A204.1 (cell line): ENCODE measurements at regions not wholly inside any gene's neighbourhood (a gene's known extent, or its start where the extent isn't known, plus 50 kb on each side); places are given as distances from the start of the nearest gene placed in this dataset.
"Not testable (repeated sequence)": the region's sequence is repeated elsewhere in the genome, so short reads cannot be mapped to it uniquely, and the experiment has no call there.

Experiments used
- FAIRE-seq: peaks from 2 replicates; lab custom pipeline; 2012; peaks lifted over from hg19 to GRCh38; lab: Jason Lieb, UNC

DNA sequence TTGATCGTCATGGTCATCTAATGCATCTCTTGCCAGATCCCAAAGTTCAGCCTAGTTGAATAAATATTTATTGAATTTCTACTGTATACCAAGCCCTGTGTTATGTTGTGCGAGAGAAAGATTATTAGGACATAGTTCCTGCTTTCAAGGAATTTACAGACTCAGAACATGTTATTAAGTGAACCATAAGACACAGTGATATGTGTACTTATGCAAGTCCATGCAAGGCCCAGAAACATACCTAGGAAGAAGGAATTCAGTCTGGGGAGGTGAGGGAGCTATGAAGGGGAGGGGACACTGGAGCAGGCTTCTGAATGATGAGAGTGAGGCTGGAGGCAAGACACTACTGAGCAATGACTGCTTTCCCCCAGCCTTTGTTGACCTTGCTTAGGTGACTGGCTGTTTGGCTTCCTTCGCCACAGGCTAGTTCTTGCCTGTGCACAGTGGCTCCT lies 81.4 kb downstream of the ACAA2 start:
- FAIRE-seq: no peak

DNA sequence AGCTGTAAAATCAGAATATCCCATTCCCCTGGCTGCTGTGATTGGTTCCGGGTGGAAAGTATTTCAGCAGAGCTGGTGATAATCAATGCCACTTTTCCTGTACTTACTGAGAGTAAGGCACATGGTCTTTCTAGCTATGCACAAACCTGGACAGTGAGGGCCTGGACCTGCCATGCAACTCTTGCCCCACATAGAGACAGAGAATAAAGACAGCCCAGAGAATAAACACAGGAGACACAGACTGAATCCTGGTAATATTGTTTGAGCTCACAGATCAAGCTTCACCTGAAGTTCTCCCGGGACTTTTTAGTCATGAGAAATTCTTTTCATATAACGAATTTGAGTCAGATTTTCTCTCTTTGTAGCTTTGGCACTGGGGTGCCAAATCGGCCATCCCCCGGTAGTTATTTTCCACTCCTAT lies 81.9 kb downstream of the ACAA2 start:
- no peak for FAIRE-seq

DNA sequence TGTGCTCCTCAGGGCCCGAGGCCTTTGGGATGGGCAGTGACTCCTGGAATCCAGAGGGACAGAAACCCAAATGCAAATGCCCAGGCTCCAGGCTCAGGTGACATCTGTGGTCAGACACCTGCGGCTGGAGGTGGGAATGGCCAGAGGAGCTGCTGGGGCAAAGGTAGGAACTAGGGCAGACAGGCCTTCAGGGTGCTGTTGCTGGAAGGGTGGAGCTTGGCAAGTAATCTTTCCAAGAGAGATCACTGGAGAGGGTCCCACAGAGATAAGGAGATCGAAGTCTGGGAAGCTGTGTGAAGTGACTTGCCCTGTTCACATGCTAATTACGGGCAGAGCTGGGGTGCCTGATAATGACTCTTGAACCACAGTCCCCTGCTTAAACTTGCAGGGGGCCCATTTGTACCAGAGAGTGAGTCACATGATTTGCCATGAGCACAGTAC lies 82.4 kb downstream of the ACAA2 start:
- no peak for FAIRE-seq

DNA sequence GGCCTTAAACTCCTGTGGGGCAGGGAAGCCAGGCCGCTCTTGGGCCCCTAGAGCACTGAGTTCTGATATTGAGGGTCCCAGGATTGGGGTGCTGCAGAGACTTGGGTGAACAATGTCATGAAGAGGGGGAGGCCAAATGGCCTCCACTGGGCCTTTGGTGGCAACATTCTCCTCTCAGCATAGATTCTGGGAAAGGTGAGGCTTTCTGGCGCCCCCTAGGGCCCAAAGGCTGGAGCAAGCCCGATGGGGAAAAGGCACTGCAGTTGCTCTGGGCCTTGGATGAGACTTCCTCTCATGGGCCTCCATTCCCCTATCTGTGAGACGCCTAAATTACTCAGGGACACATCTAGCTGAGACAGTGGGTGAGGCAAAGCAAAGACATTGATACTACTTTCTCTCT lies 84.8 kb downstream of the ACAA2 start:
- no peak for FAIRE-seq

DNA sequence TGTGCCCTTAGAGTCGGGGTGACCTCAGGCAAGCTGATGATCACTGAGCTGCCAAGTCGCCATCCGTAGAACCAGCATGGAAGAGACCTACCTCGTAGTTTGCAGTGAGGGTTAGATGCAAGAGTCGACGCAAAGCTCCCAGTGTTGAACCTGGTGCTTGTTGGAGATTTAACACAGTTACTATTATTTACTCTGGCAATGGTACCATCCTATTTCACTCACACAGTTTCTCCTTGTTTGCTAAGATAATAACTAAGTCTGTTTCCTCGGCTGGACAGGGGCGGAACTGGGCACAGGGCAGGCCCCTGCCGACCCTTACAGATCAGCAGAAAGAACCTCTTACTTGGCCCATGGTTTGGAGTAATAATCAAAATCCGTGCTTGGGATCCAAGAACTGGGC lies 85.5 kb downstream of the ACAA2 start:
- FAIRE-seq: no peak

DNA sequence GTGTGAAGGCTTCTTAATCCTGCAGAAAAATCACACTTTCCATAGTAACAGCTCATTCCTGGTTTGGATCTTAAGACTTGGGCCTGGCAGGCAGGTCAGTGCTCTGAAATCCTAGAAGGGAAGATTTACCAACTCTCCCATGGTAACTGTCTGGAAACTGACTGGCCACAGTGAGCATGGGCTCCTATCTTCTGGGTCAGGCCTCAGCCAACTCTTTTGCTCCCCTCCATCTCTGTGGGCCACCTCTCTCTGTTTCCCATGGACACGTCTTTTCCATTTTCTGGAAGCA lies 86.7 kb downstream of the ACAA2 start:
- FAIRE-seq: no peak

DNA sequence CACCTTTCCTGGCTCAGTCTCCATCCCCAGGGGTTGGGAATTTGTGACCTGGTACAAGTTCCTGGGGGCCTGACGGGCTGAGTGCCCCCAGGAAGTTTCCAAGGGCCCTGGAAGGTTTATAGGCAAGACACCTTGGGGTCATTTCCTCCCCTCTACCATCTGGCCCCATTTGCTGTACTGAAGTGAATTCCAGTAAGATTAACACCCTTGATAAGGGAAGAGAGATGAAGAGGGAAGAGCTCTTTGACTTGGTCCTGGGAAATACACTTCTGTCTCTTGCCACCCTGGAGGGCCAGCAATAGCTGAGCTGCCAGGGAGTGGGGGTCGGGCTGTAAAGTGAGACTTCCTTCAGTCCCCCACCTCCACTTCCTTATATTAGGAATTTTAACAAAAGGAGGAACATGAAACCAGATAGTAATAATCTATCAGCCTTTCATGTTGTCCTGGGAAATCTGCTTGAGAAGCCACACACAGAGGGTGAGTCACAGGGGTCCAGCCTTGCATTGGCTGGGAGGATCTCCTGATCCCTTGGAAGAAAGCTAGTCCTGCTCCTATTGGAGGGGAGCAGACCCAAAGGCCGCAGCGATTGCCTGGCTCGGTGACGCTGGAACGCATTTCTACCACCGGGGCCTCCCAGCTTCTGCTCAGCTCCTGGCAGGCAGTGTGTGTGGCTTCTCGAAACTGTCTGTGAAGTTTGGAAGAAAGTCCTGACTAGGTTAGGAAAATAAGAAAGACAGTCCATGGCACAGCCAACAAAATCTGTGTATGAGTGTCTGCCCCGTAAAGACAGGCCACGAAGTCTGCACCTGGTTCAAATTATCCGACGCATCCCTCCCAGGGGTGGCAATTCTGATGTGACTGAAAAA lies 87.3 kb downstream of the ACAA2 start:
- FAIRE-seq: no peak

DNA sequence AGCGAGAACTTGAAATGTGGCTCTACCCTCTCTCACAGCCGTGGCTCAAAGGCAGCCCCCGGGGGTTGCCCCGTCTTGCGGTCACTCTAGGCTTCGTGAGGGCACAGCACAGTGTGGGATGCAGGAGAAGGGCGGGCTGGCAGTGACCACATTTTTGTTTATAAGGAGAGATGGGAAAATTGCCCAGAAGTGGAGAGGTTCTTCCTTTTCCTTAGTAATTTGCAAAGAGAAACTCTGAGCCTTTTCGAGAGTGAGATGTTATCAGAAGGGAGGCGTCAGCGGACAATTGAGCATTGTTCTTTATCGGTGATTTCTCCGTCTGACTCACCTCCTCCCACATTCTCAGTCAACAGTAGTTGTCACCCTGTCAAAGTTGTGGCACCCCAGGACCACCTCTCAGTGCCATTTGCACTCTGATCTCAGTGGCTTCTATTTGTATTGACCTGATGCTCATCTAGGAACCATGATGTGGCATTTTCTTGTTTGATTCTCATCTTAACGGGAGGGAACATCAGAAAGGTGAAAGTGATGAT lies 89.6 kb downstream of the ACAA2 start:
- FAIRE-seq: no peak

DNA sequence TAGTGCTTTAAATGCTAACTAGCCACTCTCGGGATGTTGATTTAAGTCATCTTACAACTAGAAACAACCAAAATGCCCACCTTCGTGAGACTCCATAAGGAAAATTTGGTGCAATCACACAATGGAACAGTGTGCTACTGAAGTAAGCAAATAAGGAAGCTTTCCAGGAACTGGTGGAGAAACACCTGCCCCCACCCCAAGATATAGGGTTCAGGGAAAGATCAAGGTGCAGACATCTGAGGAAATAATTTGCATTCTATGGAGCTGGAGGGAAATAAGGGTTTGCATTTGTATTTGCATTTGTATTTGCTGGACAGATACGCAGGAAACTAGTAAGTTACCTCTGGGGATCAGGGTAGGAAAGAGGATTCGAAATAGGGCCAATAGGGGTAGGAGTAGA lies 90.9 kb downstream of the ACAA2 start:
- no peak for FAIRE-seq

DNA sequence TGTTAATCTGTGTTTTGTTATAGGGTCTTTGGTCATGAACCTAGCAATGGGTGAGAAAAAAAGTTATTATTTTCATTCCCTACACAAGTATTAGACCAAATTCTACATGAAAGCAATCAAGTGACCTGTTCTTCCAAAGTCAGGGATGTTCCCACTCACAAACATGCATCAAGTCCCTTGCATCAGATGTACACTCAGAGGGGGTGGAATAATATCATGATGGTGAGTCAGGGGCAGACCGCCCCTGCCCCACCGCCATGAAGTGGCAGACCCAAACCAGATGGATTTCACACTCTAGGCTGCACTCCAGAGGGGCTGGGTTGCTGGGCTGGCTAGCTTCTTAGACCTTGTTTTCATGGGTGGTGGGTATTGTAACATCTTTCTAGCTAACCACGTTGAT lies 91.4 kb downstream of the ACAA2 start:
- no peak for FAIRE-seq

DNA sequence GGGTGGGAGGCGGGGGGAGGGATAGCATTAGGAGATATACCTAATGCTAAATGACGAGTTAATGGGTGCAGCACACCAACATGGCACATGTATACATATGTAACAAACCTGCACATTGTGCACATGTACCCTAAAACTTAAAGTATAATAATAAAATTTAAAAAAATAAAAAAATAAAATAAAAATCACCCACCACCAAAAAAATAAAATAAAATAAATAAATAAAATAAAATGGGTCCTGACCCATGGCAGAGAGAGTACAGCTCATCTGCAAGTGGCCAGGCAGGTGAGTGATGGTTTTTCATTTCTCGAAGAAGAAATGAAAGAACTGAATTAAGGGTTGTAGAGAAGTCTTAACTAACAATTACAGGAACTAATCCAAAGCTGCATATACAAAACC lies 92.4 kb downstream of the ACAA2 start:
- not testable (repeated sequence) for FAIRE-seq

DNA sequence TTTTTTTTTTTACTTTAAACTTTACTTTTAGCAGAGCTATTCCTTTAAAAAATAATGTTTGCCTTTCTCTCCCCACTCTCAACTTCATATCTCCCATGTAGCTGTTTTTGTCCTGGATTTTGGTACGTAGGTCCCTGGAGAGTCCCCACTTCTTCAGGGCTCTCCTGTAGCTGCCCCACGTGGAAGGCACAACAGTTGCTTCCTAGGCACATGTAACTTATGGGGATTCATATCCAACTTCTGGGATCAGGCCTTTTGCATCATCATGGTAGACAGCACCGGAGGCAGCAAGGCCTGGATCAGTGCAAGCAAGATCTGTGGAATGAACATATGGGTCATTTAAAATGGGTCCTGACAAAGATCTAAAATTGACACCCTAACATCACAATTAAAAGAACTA lies 95.7 kb downstream of the ACAA2 start:
- FAIRE-seq: no peak

DNA sequence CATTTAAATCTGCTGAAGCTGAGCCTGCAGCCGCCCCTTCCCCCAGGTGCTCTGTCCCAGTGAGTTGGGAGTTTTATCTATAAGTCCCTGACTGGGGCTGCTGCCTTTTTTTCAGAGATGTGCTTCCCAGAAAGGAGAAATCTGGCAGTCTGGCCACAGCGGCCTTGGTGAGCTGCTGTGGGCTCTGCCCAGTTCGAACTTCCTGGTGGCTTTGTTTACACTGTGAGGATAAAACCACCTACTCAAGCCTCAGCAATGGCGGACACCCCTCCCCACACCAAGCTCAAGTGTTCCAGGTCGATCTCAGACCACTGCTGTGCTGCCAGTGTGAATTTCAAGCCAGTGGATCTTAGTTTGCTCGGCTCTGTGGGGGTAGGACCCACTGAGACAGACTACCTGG lies 97.3 kb downstream of the ACAA2 start:
- FAIRE-seq: no peak

DNA sequence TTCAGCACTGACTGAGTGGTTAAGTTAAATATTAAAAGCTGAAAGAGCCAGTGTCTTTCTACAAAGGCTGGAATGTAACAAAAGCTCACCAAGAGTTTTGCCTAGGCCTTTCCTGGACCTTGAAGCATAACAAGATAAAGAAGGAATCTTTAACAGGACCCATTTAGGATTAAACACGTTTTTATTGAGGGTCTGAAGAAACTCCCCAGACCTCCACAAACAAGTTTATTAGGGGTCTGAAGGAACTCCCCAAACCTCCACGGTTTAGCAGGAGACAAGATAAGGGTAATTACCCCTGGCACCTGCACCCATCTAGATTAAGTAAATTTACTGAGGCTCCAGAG lies 104.0 kb downstream of the ACAA2 start:
- no peak for FAIRE-seq

DNA sequence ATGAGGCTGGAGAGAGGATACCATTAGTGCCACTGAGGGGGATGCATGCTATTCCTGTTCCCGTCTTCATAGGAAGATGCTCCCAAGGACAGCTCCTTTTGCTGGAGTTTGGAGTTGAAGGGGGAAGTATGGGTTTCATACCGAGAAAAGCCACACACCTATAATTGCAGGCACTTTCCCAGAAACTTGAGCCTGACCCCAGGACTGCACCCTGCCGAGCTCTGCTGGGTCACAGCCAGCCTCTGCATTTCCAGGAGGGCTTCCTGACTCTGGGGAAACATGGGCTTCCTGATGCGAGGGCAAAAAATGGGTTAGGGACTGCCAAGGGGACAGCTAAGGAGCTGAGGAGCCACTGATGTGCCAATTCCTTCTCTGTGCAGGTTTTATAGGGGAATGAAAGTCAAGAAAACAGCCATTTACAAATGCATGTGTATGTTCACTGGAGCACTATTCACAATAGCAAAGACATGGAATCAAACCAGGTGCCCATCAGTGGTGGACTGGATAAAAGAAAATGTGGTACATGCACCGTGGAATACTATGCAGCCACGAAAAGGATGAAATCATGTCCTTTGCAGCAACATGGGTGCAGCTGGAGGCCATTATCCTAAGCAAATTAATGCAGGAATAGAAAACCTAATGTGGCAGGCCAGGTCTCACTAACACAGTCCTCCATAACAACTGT lies 104.5 kb downstream of the ACAA2 start:
- FAIRE-seq: no peak

DNA sequence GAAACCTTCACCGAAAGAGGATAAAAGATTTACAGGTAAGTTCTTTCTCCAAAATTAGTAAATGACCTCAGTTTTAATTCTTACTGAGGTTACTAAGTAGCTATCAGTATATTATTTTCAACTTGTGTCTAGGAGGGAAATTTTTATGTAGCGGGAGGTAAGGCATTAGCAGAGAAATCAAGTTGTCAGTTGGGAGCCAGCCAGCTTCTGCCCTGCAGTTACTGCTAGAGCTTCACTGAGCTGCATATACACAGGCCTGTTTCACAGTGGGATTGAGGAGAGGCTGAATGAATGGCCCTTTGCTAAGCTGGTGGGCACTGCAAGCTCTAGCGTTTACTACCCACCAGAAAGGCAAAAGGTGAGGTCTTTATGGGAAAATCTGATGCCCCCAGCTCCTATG lies 105.7 kb downstream of the ACAA2 start:
- no peak for FAIRE-seq

DNA sequence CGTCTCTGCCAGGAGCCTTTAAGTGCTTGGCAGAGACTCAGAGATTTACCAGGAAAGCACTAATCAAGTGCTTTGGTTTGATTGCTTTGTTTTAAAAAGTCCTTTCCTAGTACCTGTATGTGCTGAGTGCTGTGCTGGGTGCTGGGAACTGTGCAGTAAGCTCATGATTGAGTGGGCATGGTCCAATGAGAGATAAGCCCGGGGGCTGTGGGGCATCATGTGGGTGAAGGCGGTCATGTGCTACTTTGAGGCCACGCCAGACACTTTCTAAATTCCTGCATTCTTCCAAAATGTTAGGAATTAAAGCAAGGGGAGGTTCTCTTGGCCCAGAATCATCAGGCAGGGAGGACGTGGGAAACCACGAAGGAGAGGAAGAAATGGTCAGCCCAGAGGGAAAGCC lies 109.0 kb downstream of the ACAA2 start:
- FAIRE-seq: no peak

DNA sequence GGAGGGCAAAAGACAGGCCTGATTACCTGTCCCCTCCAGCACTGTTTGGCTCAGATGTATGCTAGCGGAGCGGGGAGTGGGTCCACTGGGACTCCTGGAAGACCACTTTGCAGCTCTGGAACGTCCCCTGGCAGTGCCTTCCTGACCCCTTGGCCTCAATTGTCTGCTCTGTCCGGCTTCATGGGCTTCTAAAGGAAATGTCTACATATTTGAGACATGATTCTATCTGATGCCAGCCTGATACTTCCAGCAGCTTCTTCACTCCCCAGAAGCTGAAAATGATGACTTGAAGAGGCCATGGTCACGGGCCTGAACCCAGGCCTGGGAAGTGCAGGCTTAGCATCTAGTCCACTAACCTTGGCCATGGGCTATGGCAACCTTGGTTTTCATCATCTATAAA lies 112.1 kb downstream of the ACAA2 start:
- FAIRE-seq: no peak

DNA sequence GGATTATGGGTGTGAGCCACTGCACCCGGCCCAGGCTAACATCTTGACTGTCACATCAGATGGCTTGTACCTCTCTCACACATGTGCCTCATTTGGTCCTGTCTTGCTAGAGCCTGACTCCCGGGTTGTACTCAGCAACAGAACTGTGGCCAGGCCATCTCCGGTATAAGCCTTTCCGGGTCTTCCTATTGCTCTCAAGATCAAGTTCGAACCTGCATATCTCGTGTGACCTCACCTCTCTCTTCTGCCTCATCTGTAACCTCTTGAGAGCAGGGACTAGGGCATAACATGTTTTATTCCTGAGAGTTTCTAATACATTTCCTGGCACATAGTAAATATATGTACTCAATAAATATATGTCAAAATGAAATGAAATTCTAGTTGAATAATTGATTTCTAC lies 114.0 kb downstream of the ACAA2 start:
- FAIRE-seq: no peak

DNA sequence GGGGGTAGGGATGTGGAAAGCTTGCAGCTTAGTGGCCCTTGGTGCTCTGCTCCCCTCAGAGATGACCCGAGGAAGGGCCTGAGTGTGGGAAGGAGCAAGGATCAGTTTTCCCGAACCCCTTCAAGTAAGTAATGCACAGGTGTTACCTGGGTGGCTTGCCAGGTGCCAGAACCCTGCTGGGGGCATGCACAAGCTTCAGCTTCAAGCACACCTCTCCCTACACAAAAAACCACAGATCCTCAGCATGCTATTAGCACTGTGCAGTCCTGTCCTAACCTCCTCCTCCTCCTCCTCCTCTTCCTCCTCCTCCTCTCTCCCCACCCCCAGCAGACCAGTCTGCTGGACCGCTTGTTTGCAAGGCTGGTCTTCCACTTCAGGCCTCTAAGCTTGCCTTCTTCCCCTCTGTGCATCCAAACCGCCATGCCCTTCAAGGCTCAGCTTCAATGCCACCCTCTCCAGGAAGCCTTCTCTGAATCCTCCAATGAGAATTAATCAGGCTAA lies 114.8 kb downstream of the ACAA2 start:
- FAIRE-seq: no peak

DNA sequence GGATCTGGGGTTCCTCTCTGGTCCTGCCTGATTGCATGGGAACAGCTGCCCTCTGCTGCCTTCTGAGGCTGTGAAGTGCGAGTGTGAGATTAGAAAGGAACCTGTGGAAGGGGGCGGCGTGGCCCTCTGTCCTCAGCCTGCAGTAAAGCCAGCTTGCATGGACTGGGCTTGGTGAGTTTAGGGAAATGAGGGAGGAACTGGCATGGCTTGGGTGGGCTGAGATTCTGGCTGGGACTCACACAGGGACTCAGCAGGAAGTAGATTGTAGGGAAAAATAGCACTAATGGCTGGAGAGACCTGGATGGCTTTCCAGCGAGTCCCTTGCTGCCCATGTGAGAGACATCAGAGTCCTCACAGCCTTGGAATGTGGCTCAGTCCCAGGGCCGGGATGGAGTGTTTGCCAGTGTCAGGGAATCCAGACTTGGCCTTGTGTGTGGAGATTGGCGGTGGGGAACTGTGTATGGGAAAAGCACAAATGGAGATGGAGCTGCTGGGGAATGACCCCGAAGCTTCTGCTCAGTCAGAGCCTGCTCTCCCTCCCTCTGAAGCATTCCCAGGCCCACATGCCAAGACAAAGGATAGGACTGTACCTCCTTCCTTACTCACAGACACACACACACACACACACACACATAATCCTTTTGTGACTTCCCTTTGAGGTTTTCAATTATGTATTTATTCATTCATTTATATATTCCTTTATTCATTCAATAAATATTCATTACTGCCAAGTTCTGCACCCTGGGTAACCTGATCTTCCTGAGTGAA lies 115.4 kb downstream of the ACAA2 start:
- no peak for FAIRE-seq

DNA sequence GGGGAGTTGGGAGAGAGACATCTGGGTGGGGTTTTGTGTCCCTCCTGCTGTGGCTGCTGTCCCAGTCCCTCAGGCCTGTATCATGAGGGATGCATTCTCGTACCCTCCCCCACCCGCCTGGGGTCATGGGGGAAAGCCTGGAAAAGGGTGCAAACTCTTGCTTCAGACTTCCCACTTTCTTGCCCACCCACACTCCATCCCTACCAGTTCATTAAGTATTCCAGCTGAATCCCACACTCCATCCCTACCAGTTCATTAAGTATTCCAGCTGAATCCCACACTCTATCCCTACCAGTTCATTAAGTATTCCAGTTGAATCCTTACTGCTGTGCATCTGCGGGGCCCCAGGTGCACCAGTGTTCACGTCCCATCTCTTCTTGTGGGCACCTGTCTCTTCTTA lies 116.3 kb downstream of the ACAA2 start:
- FAIRE-seq: no peak

DNA sequence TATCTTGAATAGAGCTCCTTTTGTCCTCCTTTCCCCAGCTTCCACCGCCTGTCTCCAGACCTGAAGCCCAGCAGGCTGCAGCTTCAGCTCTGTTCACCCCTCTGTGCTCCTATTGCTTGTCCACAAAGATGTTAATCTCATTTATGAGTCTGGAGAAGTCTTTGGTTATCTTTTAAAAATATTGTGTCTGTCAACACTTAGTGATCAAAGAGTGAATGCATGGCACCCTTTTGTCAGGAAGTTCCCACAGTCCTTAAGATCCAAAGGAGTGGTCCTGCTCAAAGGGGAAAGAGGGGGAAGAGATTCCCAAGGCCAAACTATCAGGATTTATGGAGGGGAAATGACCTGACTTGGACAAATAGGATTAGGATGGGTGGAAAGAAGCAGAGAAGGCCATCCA lies 118.9 kb downstream of the ACAA2 start:
- no peak for FAIRE-seq
